Activated gamma-delta T cell (primary cell): ENCODE measurements at regions not wholly inside any gene's neighbourhood (a gene's known extent, or its start where the extent isn't known, plus 50 kb on each side); places are given as distances from the start of the nearest gene placed in this dataset.

Experiments
- DNase-seq: peaks from one replicate; lab custom pipeline; 2025; lab: John Stamatoyannopoulos, UW

DNA sequence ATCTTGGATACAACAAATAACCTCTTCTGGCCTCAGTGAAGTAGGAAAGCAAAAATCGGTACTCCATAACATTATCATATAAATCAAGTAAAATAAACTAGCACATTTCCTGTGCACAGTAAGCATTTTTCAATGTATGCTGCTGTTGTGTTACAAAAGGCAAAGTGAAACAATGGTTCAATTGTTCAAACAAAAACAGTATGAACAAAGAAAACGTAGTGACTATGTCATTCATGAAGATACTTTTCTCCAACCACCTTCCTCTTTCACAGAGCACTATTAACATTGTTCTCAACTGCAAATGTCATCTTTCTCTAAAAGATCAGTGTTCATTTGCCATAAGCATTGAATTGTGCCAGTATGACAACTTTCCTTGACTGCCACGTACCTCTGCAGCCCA is 318.6 kb upstream of the PRDM1 start:
- no peak for DNase-seq

DNA sequence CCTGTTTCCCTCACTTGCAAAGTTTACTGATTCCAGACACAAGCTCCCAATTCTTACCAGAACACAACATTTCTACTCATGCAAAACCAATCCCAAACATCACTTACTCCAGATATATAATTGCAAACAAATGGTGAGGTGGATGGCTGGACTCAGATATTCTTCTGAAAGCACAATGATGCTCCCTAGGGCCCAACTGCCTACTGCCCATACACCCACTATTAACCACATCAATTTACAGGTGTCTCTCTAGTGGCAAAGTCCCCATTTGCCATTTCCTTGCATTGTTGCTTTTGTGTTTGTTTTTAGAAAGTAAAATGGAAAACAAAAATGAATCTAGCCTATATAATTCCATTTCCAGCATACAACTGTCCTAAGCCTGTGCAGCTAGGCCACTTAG is 320.9 kb upstream of the PRDM1 start:
- no peak for DNase-seq

DNA sequence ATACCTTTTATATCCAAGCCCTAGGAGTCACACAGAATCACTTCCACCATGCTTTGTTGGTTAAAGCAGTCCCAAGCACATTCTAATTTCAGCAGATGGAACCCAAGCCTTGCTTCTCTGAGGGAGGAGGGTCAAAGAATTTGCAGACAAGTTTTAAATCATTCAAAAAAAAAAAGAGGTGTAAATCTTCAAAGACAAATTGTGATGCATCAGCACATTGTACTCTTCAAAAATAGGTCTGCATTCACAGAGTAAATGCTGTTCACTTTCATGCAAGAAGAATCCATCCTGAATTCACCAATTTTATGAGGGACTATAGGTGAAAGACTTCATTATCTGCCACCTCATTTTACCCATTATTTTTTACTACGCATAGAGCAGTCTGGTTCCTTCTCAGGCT is 321.8 kb upstream of the PRDM1 start:
- DNase-seq, result no peak

DNA sequence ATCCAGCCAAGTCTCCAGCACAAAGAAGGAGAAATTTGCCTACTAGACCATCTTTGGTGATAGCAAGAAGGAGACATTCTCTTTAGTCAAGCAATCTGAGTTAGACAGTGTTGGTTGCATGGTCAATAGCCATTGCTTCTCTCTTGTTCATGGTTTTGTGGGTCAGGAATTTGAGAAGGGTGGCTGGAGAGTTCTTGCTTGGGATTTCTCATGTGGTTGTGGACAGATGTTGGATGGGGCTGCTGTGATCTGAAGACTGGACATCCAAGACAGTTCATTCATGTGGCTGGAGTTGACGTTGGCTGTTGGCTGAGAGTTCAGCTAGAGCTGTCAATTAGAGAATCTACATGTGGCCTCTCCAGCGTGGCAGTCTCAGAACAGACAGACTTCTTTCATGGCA is 322.3 kb upstream of the PRDM1 start:
- DNase-seq, result no peak

DNA sequence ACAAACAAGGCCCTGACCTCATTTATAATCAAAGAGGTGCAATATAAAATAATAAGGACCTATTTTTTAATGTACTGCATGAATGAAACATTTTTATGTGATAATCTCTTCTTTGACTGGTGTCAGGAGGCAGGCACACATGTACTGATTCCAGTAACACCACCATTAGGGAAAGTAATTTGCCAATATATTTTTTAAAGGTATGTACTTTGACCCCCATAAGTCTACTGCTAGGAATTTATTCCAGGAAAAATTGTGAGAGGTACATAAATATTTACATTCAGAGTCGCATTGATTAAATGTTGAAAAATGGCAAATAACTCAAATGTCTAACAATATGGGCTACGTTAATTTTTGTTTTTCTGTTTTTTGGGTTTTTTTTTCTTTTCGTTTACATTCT is 325.4 kb upstream of the PRDM1 start:
- DNase-seq, result no peak

DNA sequence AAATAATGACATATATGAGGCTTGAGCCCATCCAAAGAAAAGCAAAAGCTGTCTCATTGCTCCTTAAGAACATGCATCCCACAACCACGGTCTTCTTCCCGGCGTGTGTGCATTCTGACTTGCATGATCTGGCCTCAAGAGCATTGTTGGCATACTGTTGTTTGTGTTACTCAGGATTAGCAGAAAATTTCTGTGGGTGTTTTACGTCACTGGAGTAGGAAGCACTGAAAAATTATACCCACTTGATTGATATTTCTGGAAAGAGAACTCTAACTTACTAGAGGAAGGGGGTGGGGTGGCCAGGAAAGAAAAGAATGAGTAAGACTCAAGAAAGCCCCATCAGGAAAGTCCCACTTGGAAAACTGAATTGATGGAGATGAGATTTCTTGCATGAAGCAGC is 326.2 kb upstream of the PRDM1 start:
- no peak for DNase-seq

DNA sequence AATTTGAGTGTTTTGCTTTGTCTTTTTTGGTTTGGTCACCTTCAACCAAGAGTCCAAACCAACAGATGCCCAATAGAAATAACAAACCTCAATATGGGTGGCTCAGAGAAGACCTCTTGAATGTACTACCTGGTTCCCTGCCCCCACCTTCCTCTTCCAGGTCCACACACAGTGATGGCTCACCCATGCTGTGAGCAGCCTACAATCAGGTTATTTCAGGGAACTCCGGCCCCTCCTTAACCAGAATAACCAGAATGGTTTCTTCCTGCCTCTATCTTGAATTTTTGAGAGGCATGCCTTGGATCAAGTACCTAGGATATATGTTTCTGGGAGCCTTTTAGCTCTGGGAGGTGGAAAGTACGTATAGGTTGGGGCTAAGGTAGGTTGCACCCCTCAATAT is 327.1 kb upstream of the PRDM1 start:
- DNase-seq, result no peak

DNA sequence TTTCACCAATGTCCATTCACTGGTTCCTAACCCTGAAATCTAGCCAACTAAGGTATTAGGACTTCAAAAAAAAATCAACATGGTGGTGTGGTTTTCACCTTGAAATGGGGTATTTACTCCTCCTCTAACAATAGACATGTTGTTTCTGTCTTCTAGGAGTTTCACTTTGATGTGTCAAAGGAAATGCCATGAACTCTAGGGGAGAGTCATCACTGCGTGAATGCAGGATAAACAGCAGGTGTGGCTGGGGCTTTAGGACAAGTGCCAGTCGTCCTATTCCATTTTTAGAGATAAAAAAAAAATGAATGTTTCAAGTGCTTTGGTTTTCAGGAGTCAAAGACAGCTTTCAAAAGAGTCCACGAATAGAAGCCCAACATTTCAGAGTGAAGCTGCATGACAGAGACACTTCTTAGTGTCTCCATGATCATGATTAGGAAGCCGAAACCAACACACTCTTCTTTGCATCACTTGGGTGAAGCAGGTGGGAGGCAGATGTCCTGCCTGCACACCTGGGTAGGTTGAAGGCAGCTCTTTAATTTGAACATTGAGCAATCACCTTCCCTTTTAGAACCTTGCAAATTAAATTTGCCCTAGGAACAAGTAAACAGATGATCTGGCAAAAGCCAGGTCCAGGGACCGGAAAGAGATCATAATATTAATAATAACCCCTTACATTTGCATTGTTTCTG is 328.5 kb upstream of the PRDM1 start:
- no peak for DNase-seq

DNA sequence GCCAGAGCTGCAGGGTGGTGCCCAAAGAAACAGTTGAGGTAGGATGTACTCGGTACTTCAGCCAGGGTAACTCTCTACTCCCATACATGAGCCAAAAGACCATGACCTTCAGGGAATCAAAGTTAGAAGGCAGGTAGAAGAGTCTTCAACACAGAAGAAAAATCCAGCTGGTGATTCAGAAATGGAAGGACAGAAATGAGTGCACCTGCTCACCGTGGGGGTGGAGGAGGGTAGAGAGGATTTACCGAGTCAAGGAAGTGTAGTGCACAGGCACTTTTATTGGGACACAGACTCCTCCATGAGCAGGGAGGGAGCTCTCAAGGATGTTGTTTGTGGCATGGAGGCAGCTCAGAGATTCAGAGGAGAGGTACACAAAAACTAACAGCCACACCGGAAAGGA is 330.3 kb upstream of the PRDM1 start:
- DNase-seq, result no peak

DNA sequence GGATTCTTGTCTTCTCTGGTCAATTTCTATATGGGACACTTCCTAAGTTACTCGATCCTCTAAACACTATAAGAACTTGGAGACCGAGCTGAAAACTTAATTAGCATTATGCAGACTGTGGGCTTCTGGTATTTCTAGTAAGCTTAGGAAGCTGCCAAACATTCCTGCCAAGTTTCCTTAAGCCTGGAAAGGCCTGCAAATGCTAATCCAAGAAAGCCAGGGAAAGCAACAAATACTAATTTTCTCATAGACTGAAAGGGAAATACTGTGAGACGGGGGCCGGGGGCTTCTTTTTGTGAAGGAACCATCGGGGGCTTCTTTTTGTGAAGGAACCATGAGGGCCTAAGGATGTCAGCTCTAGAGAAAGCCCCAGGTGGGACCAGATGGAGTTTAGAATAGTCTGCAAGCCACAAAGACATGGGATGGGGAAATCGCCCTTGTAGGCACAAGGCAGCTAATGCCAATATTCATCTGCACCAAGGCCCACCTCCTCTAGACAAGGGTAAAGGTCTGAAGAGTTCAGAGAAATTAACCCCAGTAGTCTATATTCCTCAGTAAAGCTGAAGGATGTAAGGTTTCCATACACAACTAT is 332.4 kb upstream of the PRDM1 start:
- no peak for DNase-seq

DNA sequence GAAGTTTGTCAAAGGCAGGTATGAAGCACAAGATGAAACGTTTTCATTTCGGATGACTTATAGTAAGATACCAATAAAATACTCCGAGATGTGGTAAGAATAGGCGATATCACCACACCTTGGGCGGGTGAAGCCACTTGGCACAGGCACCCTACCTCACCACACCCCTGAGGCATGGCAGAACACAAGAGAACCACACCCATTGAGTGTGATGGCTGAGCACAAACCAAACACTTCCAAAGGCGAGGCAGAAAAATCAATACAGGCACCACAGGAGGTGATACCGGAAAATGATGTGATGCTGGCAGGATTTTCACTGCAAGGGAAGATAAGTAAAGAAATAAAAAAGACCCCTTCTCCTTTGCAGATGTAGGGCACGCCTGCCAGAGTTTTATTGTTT is 332.9 kb upstream of the PRDM1 start:
- DNase-seq, result no peak

DNA sequence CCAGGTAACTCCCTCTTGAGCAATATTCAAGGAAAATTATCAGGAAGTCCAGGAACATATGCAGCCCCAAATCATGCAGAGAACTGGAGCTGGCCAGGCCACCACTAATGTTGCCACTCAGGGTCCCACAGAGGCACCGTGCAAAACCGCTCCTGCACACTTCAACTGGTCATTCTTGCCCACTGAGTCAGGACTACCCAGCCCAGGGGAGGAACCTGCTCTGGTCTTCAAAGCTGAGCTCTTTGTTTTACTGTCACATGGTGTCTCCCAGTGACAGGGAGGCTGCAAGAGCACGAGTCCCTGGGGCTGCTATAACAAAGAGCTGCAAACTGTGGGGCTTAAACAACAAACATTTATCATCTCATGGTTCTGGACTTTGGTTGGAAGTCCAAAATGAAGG is 336.0 kb upstream of the PRDM1 start:
- DNase-seq, result no peak

DNA sequence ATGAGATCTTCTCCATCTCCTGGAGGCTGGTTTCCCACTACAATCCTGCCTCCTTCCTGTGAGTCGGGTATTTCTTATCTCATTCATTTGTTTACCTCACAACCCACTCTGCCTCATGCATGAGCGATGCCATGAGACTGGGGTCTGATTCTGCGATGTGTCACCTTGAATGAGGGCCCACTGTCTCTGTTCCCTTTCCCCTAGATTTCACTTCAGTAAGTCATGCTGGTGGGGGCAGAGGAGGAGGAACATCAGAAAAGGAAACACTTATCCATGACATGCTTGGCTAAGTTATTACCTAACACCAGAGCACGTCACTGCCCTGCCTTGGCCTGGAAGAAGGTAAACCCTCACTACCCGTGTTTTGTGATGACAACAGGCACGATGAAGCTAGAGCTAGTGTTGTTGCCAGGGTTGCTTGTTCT is 337.4 kb upstream of the PRDM1 start:
- no peak for DNase-seq

DNA sequence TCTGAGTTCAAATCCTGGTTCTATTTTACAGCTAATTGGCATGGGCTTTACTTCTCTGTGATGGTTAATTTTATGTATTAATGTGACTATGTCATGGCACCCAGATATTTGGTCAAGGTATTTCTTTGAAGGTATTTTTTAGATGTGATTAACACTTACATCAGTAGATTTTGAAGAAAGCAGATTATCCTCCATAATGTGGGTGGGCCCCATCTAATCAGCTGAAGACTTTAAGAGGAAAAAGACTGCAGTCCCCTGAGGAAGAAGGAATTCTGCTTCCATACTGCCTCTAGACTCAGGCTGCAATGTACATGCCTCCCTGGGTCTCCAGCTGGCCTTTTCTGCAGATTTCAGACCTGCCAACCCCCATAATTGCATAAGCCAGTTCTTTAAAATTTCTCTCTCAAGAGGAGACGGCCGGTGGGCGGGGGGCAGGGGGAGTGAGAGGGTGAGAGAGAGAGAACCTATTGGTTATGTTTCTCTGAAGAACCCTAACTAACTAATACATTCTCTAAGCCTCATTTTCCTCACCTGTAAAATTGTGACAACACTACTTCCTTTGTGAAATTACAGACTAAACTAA is 338.2 kb upstream of the PRDM1 start:
- no peak for DNase-seq

DNA sequence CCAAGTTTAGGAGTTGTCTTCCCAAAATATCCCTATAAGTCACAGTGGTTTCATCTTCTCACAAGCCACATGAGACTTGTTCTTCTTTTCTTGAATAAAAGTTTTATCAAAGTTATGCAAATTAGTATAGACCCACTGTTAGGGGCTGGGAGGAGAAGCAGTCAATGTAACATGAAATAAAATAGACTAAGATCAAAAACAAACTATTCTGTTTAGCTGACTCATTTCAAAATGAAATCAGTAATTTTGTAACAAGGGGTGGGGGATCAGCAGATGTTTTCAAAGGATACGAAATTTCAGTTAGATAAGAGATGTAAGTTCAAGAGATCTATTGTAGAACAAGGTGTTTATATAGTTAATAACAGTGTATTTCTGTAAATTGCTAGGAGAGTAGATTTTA is 339.6 kb upstream of the PRDM1 start:
- DNase-seq, result no peak

DNA sequence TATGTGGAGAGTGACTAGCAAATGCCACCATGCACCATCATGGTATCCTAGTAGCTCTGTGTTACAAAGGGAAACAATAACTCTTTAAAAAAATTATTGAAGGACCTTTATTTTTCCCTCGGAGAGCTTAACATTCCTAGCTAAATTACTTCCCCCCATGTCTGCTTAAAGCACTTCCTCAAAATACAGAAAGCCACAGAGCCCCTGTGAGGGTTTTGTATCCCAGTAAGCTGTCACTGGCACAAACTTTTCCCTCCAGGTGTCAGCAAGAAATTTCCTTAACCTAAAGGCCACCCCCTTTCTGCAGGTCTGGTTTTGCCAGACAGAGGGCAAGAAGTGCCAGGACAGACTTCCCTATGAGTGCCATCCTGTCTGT is 340.0 kb upstream of the PRDM1 start:
- DNase-seq, result no peak

DNA sequence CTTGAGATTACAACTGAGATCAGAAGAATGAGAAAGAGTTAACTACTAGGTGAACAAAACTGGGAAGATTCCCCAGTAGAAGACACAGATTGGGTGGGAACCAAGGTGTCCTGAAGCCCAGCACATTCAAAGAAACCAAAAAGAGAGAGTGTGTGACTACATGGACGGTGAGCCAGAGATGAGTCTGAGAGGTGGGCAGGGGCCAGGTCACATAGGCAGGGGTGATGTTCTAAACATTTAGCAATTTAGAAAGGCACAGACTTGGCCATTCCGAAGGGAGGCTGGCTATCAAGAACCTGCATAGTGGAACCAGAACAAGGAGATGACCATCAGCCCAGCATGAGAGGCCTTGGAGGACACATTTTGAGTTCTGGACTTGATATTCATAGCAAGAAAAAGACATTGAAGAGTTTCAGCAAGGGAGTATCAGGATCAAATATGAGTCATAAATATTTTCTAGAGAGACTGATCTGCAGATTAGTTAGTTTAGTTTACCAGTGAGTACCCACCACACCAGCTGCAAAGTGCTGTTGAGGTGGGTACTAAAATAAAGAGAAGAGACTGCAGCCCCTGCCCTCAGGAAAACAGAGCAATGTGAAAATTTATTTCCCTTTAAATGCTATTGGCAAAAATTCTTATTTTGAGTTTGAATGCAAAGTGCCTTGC is 340.5 kb upstream of the PRDM1 start:
- DNase-seq, result no peak

DNA sequence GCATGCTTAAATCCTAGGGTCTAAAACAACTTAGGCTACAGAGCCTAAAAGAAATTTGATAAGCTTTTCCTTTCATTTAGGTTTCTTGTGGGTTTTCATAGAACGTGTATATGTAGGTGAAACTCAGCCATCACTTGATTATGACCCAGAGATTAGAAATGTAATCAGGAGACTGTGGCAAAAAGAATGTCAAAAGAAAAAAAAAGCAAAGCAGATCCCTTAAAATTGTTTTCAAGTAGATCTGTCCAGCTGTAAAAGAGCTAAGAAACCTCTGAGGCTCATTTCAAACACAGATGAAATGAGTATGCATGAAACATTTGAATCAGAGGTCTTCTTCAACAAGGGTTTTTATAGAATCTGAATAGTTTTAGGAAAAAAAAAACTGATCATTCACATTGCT is 341.3 kb upstream of the PRDM1 start:
- DNase-seq, result no peak

DNA sequence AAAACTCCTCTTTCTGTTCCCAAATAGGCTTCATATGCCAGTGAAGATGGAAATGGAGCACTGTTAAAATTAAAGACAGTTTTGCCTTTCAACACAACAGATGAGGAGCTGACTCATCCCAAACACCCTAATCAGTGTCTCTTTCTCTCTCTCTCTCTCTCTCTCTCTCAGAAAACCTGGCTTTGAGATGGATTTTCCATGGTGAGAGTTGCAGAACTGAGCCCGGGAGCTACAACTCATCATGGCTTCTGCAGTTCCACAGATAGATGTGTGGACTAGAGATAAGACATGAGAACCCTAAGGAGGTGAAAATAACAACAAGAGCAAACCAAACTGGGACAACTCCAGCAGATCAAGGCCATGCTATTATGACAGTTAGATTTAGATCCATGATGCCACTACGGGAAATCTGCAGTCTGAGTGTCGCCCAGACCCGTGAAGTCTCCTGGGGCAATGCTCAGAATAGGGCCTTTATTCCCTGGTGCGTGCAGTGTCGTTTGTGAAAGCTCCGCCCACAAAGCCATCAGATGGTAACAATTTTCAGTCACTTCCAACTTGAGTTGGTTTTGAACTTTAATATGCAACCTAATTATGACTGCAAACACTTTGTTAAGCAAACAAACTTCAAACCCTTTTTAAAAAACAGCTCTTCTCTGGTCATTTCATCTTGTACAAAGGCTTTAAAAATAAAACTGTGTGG is 338.2 kb upstream of the PREP start:
- DNase-seq, result no peak

DNA sequence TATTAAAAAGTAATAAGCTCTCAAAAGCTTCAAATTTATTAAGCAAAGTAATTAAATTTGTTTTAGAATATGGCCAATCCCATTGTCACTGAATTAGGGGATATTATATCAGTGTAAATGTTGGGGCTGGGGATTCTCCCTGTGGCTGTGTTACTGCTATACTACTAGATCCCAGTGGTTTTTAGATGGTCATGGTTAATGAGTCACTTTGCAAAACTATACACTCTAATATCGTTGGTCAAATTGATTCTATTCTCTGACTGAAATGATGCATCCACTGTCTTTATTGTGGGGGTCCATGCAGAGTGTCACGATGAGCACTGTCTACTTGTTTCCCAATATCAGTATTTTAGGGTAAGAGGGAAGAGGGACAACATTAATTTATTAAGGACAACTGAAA is 336.9 kb upstream of the PREP start:
- DNase-seq, result no peak

DNA sequence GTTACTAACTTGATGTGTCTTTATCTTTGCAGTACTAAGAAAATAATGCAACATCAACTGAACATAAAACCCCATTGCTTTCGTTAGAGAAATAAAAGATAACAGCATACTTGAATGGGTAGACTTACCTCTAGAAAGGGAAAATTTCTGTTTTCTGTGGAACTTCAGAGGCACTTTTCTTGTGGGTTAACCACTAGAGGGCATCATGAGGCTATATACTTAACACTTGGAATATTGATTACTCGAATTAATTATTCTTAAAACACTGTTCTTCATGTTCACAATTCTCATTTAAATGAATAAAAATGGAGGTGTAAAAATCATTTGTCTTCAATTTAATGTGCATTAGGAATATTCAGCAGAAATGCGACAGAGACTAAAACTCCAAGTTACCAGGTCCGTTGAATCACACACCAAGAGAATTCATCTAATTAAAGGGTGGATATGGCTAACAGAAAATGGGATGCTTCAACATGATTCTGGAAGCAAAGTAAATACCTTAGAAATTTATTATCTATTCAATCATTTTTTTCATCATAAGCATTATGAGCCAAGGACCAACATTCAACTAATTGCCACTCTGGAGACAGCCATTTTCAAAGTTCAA is 330.8 kb upstream of the PREP start:
- no peak for DNase-seq

DNA sequence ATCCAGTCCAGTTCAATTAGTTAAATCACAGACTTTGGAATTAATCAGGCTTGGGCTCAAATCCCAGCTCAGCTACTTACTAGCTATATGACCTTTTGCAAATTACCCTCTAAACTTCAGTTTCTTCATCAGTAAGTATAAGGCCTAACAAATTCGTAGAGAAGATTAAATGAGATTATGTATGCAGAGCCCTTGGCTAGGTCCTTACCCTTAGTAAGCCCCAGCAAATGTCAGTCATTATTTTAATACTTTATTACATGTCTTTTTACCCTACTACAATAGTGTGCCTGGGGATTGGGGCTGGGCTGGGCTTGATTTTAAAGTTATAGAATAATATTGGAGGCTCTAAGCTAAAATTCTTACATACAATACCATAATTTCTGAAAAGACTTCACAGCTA is 326.1 kb upstream of the PREP start:
- no peak for DNase-seq
